ENCODE measurements at regions not wholly inside any gene's neighbourhood (a gene's known extent, or its start where the extent isn't known, plus 50 kb on each side); places are given as distances from the start of the nearest gene placed in this dataset.

- DNase-seq (ENCODE audit: low spot score) = no peak
Observed at GRCh38 chr20:4070323-4071177, 55.2 kb upstream of the RNF24 start.

- no peak for DNase-seq (ENCODE audit: low spot score)
Observed at GRCh38 chr20:4069751-4070150, 54.4 kb upstream of the RNF24 start.

GRCh38 chr20:4068708-4069107 is 53.4 kb upstream of the RNF24 start:
- no peak for DNase-seq (ENCODE audit: low spot score)

GRCh38 chr20:4067600-4068261 is 52.4 kb upstream of the RNF24 start:
- no peak for DNase-seq (ENCODE audit: low spot score)

- no peak for DNase-seq (ENCODE audit: low spot score)
Observed at GRCh38 chr20:4066551-4066950, 51.2 kb upstream of the RNF24 start.

- DNase-seq (ENCODE audit: low spot score) = no peak
Observed at GRCh38 chr20:4065391-4065844, 50.1 kb upstream of the RNF24 start.
